ENCODE measurements at regions not wholly inside any gene's neighbourhood (a gene's known extent, or its start where the extent isn't known, plus 50 kb on each side); places are given as distances from the start of the nearest gene placed in this dataset.

DNA sequence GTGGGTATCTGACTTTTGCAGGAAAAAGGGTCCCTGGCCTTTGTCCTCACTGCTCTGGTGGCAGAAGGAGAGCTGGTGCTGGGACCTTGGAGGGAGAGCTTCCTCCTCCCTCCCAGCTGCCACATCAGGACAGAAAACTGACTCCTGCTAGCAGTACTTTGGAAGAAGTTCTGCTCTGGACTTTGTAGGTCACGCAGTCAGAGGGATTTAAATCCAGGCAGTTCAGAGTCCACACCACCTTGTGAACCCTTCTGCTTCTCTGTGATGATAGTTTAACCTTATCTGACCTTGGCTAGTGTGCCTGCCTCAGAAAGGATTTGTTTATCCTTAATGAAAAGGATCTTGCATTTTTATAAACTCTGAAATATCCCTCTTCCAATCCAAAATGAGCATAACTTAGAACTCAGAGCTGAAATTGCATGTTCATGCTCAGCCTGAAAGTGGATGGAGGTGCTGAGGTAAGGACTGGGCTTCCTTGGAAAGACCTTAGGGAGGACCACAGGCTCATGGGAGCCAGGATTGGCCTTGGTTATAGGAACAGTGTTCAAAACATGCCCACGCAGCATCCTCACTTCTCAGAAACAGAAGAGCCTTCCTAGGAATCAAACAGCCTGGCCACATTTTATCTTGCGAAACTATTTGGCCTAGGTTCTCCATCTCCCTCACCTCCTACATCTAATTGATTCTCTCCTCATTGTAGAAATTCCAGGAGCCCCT is 123.9 kb upstream of the SASH1 start:
- CTCF ChIA-PET = no interaction called here
- Histone ChIP-seq H3K9me3 (no peaks in the 10 kb centered on the region), H3K27ac (no peak overlapping the region), H3K4me1 (no peaks in the 10 kb centered on the region), H3K4me3 (no peak overlapping the region), H3K4me2 (no peak overlapping the region)
- FAIRE-seq (no peak), ATAC-seq (no peak), DNase-seq (ENCODE audit: low read depth in 1 of 2, low spot score in 1 of 2) (no peak)
- POLR2A ChIA-PET = no interaction called here
- 80% methylated on average over 3 of the region's 3 CpGs for WGBS (ENCODE audit: missing lambda C conversion rate)
- TF ChIP-seq CHD4 (IDR thresholded peaks at IDR 0.05; ENCODE audit: borderline replicate concordance) (no peak), TP53 (CRISPR knock-in tag; IDR thresholded peaks at IDR 0.05) (no peak), JUN (IDR thresholded peaks at IDR 0.05) (no peak), MAFK (IDR thresholded peaks at IDR 0.05; ENCODE audit: partially characterized antibody) (no peak), EHMT2 (IDR thresholded peaks at IDR 0.05; ENCODE audit: low read depth) (no peak), NFE2L2 (conservative IDR thresholded peaks at IDR 0.05; ENCODE audit: low read length) (no peak), SREBF2 (IDR thresholded peaks at IDR 0.05) (no peak), ZSCAN20 (CRISPR knock-in tag; IDR thresholded peaks at IDR 0.05) (no peak), FOSL2 (IDR thresholded peaks at IDR 0.05) (no peak), FOSL2 (CRISPR knock-in tag; IDR thresholded peaks at IDR 0.05) (no peak), RFX5 (IDR thresholded peaks at IDR 0.05) (no peak), KDM5A (IDR thresholded peaks at IDR 0.05) (no peak), JUNB (IDR thresholded peaks at IDR 0.05) (no peak), GATA3 (IDR thresholded peaks at IDR 0.05; ENCODE audit: borderline replicate concordance) (no peak), HDAC2 (IDR thresholded peaks at IDR 0.05) (no peak), CEBPB (IDR thresholded peaks at IDR 0.05) (no peak)
- TF ChIP-seq, protein P1, sequence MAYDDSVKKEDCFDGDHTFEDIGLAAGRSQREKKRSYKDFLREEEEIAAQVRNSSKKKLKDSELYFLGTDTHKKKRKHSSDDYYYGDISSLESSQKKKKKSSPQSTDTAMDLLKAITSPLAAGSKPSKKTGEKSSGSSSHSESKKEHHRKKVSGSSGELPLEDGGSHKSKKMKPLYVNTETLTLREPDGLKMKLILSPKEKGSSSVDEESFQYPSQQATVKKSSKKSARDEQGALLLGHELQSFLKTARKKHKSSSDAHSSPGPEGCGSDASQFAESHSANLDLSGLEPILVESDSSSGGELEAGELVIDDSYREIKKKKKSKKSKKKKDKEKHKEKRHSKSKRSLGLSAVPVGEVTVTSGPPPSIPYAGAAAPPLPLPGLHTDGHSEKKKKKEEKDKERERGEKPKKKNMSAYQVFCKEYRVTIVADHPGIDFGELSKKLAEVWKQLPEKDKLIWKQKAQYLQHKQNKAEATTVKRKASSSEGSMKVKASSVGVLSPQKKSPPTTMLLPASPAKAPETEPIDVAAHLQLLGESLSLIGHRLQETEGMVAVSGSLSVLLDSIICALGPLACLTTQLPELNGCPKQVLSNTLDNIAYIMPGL (CRISPR knock-in tag; IDR thresholded peaks at IDR 0.05; ENCODE audit: borderline replicate concordance) = no peak
- TF ChIP-seq, protein P2, sequence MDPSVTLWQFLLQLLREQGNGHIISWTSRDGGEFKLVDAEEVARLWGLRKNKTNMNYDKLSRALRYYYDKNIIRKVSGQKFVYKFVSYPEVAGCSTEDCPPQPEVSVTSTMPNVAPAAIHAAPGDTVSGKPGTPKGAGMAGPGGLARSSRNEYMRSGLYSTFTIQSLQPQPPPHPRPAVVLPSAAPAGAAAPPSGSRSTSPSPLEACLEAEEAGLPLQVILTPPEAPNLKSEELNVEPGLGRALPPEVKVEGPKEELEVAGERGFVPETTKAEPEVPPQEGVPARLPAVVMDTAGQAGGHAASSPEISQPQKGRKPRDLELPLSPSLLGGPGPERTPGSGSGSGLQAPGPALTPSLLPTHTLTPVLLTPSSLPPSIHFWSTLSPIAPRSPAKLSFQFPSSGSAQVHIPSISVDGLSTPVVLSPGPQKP (IDR thresholded peaks at IDR 0.05; ENCODE audit: low read depth, low read length) = no peak
- TF ChIP-seq, protein P3, sequence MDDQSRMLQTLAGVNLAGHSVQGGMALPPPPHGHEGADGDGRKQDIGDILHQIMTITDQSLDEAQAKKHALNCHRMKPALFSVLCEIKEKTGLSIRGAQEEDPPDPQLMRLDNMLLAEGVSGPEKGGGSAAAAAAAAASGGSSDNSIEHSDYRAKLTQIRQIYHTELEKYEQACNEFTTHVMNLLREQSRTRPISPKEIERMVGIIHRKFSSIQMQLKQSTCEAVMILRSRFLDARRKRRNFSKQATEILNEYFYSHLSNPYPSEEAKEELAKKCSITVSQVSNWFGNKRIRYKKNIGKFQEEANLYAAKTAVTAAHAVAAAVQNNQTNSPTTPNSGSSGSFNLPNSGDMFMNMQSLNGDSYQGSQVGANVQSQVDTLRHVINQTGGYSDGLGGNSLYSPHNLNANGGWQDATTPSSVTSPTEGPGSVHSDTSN (IDR thresholded peaks at IDR 0.05) = no peak
- TF ChIP-seq, protein P4, sequence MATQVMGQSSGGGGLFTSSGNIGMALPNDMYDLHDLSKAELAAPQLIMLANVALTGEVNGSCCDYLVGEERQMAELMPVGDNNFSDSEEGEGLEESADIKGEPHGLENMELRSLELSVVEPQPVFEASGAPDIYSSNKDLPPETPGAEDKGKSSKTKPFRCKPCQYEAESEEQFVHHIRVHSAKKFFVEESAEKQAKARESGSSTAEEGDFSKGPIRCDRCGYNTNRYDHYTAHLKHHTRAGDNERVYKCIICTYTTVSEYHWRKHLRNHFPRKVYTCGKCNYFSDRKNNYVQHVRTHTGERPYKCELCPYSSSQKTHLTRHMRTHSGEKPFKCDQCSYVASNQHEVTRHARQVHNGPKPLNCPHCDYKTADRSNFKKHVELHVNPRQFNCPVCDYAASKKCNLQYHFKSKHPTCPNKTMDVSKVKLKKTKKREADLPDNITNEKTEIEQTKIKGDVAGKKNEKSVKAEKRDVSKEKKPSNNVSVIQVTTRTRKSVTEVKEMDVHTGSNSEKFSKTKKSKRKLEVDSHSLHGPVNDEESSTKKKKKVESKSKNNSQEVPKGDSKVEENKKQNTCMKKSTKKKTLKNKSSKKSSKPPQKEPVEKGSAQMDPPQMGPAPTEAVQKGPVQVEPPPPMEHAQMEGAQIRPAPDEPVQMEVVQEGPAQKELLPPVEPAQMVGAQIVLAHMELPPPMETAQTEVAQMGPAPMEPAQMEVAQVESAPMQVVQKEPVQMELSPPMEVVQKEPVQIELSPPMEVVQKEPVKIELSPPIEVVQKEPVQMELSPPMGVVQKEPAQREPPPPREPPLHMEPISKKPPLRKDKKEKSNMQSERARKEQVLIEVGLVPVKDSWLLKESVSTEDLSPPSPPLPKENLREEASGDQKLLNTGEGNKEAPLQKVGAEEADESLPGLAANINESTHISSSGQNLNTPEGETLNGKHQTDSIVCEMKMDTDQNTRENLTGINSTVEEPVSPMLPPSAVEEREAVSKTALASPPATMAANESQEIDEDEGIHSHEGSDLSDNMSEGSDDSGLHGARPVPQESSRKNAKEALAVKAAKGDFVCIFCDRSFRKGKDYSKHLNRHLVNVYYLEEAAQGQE (IDR thresholded peaks at IDR 0.05) = no peak
- TF ChIP-seq, protein P5, sequence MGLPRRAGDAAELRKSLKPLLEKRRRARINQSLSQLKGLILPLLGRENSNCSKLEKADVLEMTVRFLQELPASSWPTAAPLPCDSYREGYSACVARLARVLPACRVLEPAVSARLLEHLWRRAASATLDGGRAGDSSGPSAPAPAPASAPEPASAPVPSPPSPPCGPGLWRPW (IDR thresholded peaks at IDR 0.05) = no peak
